ENCODE measurements at regions not wholly inside any gene's neighbourhood (a gene's known extent, or its start where the extent isn't known, plus 50 kb on each side); places are given as distances from the start of the nearest gene placed in this dataset.

DNA sequence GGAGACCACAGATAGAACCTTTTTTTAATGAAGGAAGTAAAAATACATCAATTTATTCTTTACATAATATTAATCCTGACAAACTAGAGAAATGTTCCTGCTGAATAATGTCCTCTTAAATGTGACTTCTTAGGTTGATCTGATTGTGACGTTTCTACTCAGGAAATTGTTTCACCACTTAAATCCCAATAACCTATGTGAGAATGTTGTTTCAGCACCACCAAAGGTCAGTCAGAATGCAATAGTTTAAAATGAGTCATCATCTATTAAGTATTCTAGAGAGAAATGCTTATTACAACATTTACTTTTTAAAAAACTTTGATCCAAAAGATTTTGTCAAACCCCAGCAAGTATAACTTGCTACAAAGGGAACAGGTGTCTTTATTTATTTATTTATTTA, 155.4 kb upstream of the CACNA2D1 start:
- H3K4me3 Mint-ChIP-seq = no peak overlapping the region
- H3K36me3 ChIP-seq (ENCODE audit: insufficient read depth) = no peaks in the 10 kb centered on the region
- H3K4me2 ChIP-seq = no peak overlapping the region
- peaks cover 8% of the 10 kb centered on the region; the same call in 2 of the 3 replicates for H3K9me3 Mint-ChIP-seq
- peaks cover 5% of the 10 kb centered on the region; the same call in 1 of the 3 replicates for H3K36me3 Mint-ChIP-seq (ENCODE audit: low read depth)
- H3K9me2 ChIP-seq (ENCODE audit: insufficient read depth) = no peaks in the 10 kb centered on the region
- no peaks in the 10 kb centered on the region for H3K79me2 ChIP-seq (replicated peaks; ENCODE audit: insufficient read depth)
- peaks cover 5% of the 10 kb centered on the region; the same call in 1 of the 2 replicates for H3K4me1 ChIP-seq (ENCODE audit: insufficient read depth)
- peaks cover 22% of the 10 kb centered on the region; the same call in 2 of the 3 replicates for H3K4me1 Mint-ChIP-seq
- no peak overlapping the region for H3K27ac Mint-ChIP-seq
- no peak overlapping the region for H3K4me3 ChIP-seq
- no peaks in the 10 kb centered on the region for H3K27me3 ChIP-seq (ENCODE audit: insufficient read depth)
- H3F3A ChIP-seq (replicated peaks; ENCODE audit: low read depth) = no peaks in the 10 kb centered on the region
- no peak overlapping the region for H3K27ac ChIP-seq (ENCODE audit: low read depth)
- ATAC-seq (no peak), DNase-seq (ENCODE audit: low spot score) (no peak)
- TF ChIP-seq ZNF331 (CRISPR knock-in tag; IDR thresholded peaks at IDR 0.05; ENCODE audit: low read depth) = no peak
- no peak for TF ChIP-seq STAT1 (IDR thresholded peaks at IDR 0.05; ENCODE audit: unreplicated experiment)
- TF ChIP-seq CREB1 (CRISPR knock-in tag; IDR thresholded peaks at IDR 0.05; ENCODE audit: low read depth) = no peak
- no peak for TF ChIP-seq ZNF462 (CRISPR knock-in tag; IDR thresholded peaks at IDR 0.05)
- TF ChIP-seq POLR2AphosphoS5 (IDR thresholded peaks at IDR 0.05; ENCODE audit: low read depth) = no peak
- TF ChIP-seq ZNF114 (CRISPR knock-in tag; IDR thresholded peaks at IDR 0.05) = no peak
- TF ChIP-seq, protein P1, sequence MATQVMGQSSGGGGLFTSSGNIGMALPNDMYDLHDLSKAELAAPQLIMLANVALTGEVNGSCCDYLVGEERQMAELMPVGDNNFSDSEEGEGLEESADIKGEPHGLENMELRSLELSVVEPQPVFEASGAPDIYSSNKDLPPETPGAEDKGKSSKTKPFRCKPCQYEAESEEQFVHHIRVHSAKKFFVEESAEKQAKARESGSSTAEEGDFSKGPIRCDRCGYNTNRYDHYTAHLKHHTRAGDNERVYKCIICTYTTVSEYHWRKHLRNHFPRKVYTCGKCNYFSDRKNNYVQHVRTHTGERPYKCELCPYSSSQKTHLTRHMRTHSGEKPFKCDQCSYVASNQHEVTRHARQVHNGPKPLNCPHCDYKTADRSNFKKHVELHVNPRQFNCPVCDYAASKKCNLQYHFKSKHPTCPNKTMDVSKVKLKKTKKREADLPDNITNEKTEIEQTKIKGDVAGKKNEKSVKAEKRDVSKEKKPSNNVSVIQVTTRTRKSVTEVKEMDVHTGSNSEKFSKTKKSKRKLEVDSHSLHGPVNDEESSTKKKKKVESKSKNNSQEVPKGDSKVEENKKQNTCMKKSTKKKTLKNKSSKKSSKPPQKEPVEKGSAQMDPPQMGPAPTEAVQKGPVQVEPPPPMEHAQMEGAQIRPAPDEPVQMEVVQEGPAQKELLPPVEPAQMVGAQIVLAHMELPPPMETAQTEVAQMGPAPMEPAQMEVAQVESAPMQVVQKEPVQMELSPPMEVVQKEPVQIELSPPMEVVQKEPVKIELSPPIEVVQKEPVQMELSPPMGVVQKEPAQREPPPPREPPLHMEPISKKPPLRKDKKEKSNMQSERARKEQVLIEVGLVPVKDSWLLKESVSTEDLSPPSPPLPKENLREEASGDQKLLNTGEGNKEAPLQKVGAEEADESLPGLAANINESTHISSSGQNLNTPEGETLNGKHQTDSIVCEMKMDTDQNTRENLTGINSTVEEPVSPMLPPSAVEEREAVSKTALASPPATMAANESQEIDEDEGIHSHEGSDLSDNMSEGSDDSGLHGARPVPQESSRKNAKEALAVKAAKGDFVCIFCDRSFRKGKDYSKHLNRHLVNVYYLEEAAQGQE (IDR thresholded peaks at IDR 0.05; ENCODE audit: unreplicated experiment) = no peak
- TF ChIP-seq, protein P2, sequence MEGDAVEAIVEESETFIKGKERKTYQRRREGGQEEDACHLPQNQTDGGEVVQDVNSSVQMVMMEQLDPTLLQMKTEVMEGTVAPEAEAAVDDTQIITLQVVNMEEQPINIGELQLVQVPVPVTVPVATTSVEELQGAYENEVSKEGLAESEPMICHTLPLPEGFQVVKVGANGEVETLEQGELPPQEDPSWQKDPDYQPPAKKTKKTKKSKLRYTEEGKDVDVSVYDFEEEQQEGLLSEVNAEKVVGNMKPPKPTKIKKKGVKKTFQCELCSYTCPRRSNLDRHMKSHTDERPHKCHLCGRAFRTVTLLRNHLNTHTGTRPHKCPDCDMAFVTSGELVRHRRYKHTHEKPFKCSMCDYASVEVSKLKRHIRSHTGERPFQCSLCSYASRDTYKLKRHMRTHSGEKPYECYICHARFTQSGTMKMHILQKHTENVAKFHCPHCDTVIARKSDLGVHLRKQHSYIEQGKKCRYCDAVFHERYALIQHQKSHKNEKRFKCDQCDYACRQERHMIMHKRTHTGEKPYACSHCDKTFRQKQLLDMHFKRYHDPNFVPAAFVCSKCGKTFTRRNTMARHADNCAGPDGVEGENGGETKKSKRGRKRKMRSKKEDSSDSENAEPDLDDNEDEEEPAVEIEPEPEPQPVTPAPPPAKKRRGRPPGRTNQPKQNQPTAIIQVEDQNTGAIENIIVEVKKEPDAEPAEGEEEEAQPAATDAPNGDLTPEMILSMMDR (conservative IDR thresholded peaks at IDR 0.05; ENCODE audit: low read depth in 2 of 2) = no peak
- TF ChIP-seq EZH2 (IDR thresholded peaks at IDR 0.05; ENCODE audit: low read depth, unreplicated experiment) = no peak
- TF ChIP-seq NANOG (IDR thresholded peaks at IDR 0.05; ENCODE audit: borderline replicate concordance) = no peak
- no peak for TF ChIP-seq EZH2phosphoT487 (IDR thresholded peaks at IDR 0.05; ENCODE audit: unreplicated experiment)
- TF ChIP-seq, protein P3, sequence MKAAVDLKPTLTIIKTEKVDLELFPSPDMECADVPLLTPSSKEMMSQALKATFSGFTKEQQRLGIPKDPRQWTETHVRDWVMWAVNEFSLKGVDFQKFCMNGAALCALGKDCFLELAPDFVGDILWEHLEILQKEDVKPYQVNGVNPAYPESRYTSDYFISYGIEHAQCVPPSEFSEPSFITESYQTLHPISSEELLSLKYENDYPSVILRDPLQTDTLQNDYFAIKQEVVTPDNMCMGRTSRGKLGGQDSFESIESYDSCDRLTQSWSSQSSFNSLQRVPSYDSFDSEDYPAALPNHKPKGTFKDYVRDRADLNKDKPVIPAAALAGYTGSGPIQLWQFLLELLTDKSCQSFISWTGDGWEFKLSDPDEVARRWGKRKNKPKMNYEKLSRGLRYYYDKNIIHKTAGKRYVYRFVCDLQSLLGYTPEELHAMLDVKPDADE (IDR thresholded peaks at IDR 0.05) = no peak
- TF ChIP-seq JUNB (IDR thresholded peaks at IDR 0.05; ENCODE audit: unreplicated experiment) = no peak
- H2AFZ ChIP-seq = no peak overlapping the region
- no peaks in the 10 kb centered on the region for H4K20me1 ChIP-seq (replicated peaks; ENCODE audit: insufficient read depth)
- peaks cover 3% of the 10 kb centered on the region for H3K27me3 Mint-ChIP-seq (ENCODE audit: insufficient read depth, low read depth, poor library complexity)

All from GM23338 (cell line).